HepG2 (cell line): ENCODE measurements at regions not wholly inside any gene's neighbourhood (a gene's known extent, or its start where the extent isn't known, plus 50 kb on each side); places are given as distances from the start of the nearest gene placed in this dataset.

Experiments
- ATAC-seq: fragments of 200-7000 bp; cut with Tn5 transposase; 3 replicates; pipeline ENCODE4 v1.9.1; 2020; ENCODE audit warnings: mild to moderate bottlenecking, moderate library complexity
- BruUV-seq: library from RNA; stranded (reverse); fragments of 400-500 nt; replicated peaks from 2 replicates; lab custom pipeline; 2021; lab: Mats Ljungman, UMichigan
- CTCF ChIA-PET: fragments of 300-600 bp; formaldehyde crosslinking; extraction: SDS; loops from one replicate; lab custom pipeline; 2021; ENCODE audit warnings: low total read pairs, inconsistent platforms, low intra/inter-chr PET ratio; lab: Yijun Ruan, JAX
- POLR2A ChIA-PET: fragments of 350-600 bp; sonication (Branson Sonifier 250); formaldehyde crosslinking; loops from one replicate; lab custom pipeline; 2020; ENCODE audit warnings: antibody characterized with exemption, inconsistent platforms; lab: Yijun Ruan, JAX
- DNase-seq: peaks from one replicate; pipeline ENCODE4 v3.0.0-alpha.2; 2015; ENCODE audit warnings: low spot score
- FAIRE-seq: peaks from 3 replicates; lab custom pipeline; 2011; peaks lifted over from hg19 to GRCh38; lab: Jason Lieb, UNC
- H2AFZ ChIP-seq: one replicate; pipeline ENCODE4 v1.6.1; 2011; ENCODE audit warnings: low read length, inconsistent platforms
- H3K27ac ChIP-seq: fragments of 300-600 bp; 3 replicates; pipeline ENCODE4 v1.8.0; 2011; ENCODE audit warnings: mixed run types, mild to moderate bottlenecking, mixed read lengths, low read length, inconsistent platforms; ENCODE audit not compliant: insufficient read depth; ENCODE audit errors: extremely low read length
- H3K27me3 ChIP-seq, 2 experiments: fragments of 200-600 bp in 1 of 2; 2 replicates in 1 of 2; 3 replicates in 1 of 2; pipeline versions ENCODE4 v1.6.0 to v1.8.0; 2011; ENCODE audit warnings: low read length in 2 of 2, mild to moderate bottlenecking in 2 of 2, moderate library complexity in 2 of 2, inconsistent platforms in 1 of 2; ENCODE audit not compliant: insufficient read depth in 2 of 2, control insufficient read depth in 1 of 2
- H3K36me3 ChIP-seq, 2 experiments: fragments of 200-600 bp in 1 of 2; replicated peaks in 1 of 2; 2 replicates in 1 of 2; 3 replicates in 1 of 2; pipeline versions ENCODE4 v1.5.1 to v1.8.0; 2011; ENCODE audit warnings: low read length in 2 of 2, inconsistent platforms in 1 of 2; ENCODE audit not compliant: insufficient read depth in 2 of 2, control insufficient read depth in 1 of 2
- H3K4me1 ChIP-seq: 2 replicates; pipeline ENCODE4 v1.5.1; 2012; ENCODE audit warnings: low read length, inconsistent platforms; ENCODE audit not compliant: insufficient read depth
- H3K4me2 ChIP-seq: 2 replicates; pipeline ENCODE4 v1.6.0; 2011; ENCODE audit warnings: low read depth, low read length, inconsistent platforms
- H3K4me3 ChIP-seq, 3 experiments: fragments of 200-600 bp in 1 of 3; sonication (generic), shearing (Covaris generic) in 1 of 3; replicated peaks in 1 of 3; 2 replicates each; pipeline ENCODE4 v1.5.1; 2011 to 2016; ENCODE audit warnings: low read length in 3 of 3, inconsistent platforms in 2 of 3, low read depth in 2 of 3, mild to moderate bottlenecking in 2 of 3, control low read depth in 1 of 3, mixed read lengths in 1 of 3; ENCODE audit not compliant: insufficient read depth in 1 of 3
- H3K79me2 ChIP-seq: one replicate; pipeline ENCODE4 v1.6.1; 2011; ENCODE audit warnings: low read length, inconsistent platforms; ENCODE audit not compliant: insufficient read depth
- H3K9ac ChIP-seq: 2 replicates; pipeline ENCODE4 v1.6.0; 2011; ENCODE audit warnings: mild to moderate bottlenecking, low read depth, low read length, inconsistent platforms; ENCODE audit not compliant: insufficient read depth
- H3K9me3 ChIP-seq: 2 replicates; pipeline ENCODE4 v1.5.1; 2012; ENCODE audit warnings: mild to moderate bottlenecking, low read length
- H4K20me1 ChIP-seq: 2 replicates; pipeline ENCODE4 v1.6.0; 2011; ENCODE audit warnings: inconsistent platforms, mild to moderate bottlenecking, low read length, moderate library complexity; ENCODE audit not compliant: insufficient read depth
- BCL6 ChIP-seq: IDR thresholded peaks from 2 replicates; pipeline ENCODE4 v1.6.1; 2016; ENCODE audit warnings: missing genetic modification reagents, missing compliant biosample characterization
- ISX ChIP-seq: sonication (generic); formaldehyde crosslinking; conservative IDR thresholded peaks from 2 replicates; pipeline ENCODE4 v1.5.0; 2020; ENCODE audit warnings: missing genetic modification reagents
- KDM2A ChIP-seq: sonication (generic); formaldehyde crosslinking; IDR thresholded peaks from 2 replicates; pipeline ENCODE4 v1.4.0; 2020; ENCODE audit warnings: low read depth, missing genetic modification reagents, borderline replicate concordance
- NFKBIZ ChIP-seq: IDR thresholded peaks from 2 replicates; pipeline ENCODE4 v1.6.1; 2018; ENCODE audit warnings: missing genetic modification reagents, missing compliant biosample characterization
- SP4 ChIP-seq: sonication (generic); formaldehyde crosslinking; IDR thresholded peaks from 2 replicates; pipeline ENCODE4 v1.8.1; 2023; ENCODE audit warnings: mild to moderate bottlenecking, missing genetic modification reagents
- XBP1 ChIP-seq: sonication (generic); formaldehyde crosslinking; IDR thresholded peaks from 2 replicates; pipeline ENCODE4 v1.5.0; 2020; ENCODE audit warnings: missing genetic modification reagents
- ZBTB7A ChIP-seq: sonication (generic); formaldehyde crosslinking; IDR thresholded peaks from 2 replicates; pipeline ENCODE4 v1.8.0; 2022; ENCODE audit warnings: mild to moderate bottlenecking, missing genetic modification reagents
- ZNF101 ChIP-seq: sonication (generic); formaldehyde crosslinking; IDR thresholded peaks from 2 replicates; pipeline ENCODE4 v1.4.0; 2020; ENCODE audit warnings: mild to moderate bottlenecking, low read depth, missing genetic modification reagents, borderline replicate concordance
- ZNF317 ChIP-seq: sonication (generic); formaldehyde crosslinking; IDR thresholded peaks from 2 replicates; pipeline ENCODE4 v1.5.0; 2020; ENCODE audit warnings: mild to moderate bottlenecking, missing genetic modification reagents
- ZNF382 ChIP-seq: sonication (generic); formaldehyde crosslinking; IDR thresholded peaks from 2 replicates; pipeline ENCODE4 v1.5.0; 2020; ENCODE audit warnings: missing genetic modification reagents, mild to moderate bottlenecking, borderline replicate concordance
- in situ Hi-C: cut with HindIII; loops from 2 replicates; pipeline ENCODE4 v1.10.0; 2017; ENCODE audit warnings: low pct_unique_long_range_greater_than_20kb; ENCODE audit not compliant: extremely low pct_ligation_motif_present
- intact Hi-C: fragments of 100-400 bp; cut with micrococcal nuclease; formaldehyde crosslinking; loops from one replicate; pipeline ENCODE4 v1.10.0; 2022; ENCODE audit not compliant: unreplicated experiment
- TF ChIP-seq, protein P1 (sequence below): IDR thresholded peaks from 2 replicates; pipeline ENCODE4 v1.6.1; 2016; ENCODE audit warnings: low read depth, borderline replicate concordance
- TF ChIP-seq, protein P2 (sequence below): sonication (generic); formaldehyde crosslinking; IDR thresholded peaks from 2 replicates; pipeline ENCODE4 v1.4.0; 2020; ENCODE audit warnings: missing genetic modification reagents
- TF ChIP-seq, protein P3 (sequence below): sonication (generic); formaldehyde crosslinking; IDR thresholded peaks from 2 replicates; pipeline ENCODE4 v1.8.0; 2022; ENCODE audit warnings: missing genetic modification reagents, mild to moderate bottlenecking, inconsistent platforms, borderline replicate concordance
- TF ChIP-seq, protein P4 (sequence below): sonication (generic); formaldehyde crosslinking; IDR thresholded peaks from 2 replicates; pipeline ENCODE4 v1.4.0; 2020; ENCODE audit warnings: mild to moderate bottlenecking, low read depth, missing genetic modification reagents

DNA sequence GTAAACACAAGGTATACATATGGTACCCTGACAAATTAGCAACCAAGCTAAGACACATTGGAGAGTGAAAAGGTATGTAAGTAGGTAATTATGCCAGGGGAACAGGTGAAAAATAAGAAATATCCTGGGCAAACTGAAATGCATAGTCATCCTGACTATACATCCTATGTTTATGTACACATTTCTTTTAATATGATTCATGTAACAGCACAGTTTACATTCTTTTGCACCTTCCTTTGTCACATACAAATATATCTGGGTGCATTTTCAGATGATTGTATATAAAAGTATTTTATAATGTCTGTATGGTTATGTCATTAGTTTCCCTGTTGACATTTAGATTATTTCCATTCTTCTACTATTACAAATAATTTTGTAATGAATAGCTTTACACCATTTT, 1146.9 kb downstream of the EFNA5 start:
- H3K4me3 ChIP-seq: no peak overlapping the region
- CTCF ChIA-PET: no interaction called here
- BruUV-seq: no TSS peak
- no peak overlapping the region for H2AFZ ChIP-seq
- no peak for TF ChIP-seq KDM2A (CRISPR knock-in tag)
- TF ChIP-seq ZNF101: no peak
- TF ChIP-seq, protein P1, sequence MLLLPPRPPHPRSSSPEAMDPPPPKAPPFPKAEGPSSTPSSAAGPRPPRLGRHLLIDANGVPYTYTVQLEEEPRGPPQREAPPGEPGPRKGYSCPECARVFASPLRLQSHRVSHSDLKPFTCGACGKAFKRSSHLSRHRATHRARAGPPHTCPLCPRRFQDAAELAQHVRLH (CRISPR knock-in tag): no peak
- no peak for TF ChIP-seq ZBTB7A (CRISPR knock-in tag)
- TF ChIP-seq, protein P2, sequence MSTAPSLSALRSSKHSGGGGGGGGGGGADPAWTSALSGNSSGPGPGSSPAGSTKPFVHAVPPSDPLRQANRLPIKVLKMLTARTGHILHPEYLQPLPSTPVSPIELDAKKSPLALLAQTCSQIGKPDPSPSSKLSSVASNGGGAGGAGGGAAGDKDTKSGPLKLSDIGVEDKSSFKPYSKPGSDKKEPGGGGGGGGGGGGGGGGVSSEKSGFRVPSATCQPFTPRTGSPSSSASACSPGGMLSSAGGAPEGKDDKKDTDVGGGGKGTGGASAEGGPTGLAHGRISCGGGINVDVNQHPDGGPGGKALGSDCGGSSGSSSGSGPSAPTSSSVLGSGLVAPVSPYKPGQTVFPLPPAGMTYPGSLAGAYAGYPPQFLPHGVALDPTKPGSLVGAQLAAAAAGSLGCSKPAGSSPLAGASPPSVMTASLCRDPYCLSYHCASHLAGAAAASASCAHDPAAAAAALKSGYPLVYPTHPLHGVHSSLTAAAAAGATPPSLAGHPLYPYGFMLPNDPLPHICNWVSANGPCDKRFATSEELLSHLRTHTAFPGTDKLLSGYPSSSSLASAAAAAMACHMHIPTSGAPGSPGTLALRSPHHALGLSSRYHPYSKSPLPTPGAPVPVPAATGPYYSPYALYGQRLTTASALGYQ (CRISPR knock-in tag): no peak
- TF ChIP-seq NFKBIZ (CRISPR knock-in tag): no peak
- TF ChIP-seq, protein P3, sequence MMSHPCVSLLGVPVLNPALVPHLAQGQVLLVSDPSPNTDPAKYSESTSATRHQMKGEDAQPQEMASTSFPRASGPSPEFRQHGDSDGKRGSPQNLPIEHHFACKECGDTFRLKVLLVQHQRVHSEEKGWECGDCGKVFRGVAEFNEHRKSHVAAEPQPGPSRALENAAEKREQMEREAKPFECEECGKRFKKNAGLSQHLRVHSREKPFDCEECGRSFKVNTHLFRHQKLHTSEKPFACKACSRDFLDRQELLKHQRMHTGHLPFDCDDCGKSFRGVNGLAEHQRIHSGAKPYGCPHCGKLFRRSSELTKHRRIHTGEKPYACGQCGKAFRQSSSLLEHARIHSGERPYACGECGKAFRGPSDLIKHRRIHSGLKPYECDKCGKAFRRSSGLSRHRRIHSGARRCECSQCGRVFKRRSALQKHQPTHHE (CRISPR knock-in tag): no peak
- TF ChIP-seq BCL6 (CRISPR knock-in tag): no peak
- TF ChIP-seq, protein P4, sequence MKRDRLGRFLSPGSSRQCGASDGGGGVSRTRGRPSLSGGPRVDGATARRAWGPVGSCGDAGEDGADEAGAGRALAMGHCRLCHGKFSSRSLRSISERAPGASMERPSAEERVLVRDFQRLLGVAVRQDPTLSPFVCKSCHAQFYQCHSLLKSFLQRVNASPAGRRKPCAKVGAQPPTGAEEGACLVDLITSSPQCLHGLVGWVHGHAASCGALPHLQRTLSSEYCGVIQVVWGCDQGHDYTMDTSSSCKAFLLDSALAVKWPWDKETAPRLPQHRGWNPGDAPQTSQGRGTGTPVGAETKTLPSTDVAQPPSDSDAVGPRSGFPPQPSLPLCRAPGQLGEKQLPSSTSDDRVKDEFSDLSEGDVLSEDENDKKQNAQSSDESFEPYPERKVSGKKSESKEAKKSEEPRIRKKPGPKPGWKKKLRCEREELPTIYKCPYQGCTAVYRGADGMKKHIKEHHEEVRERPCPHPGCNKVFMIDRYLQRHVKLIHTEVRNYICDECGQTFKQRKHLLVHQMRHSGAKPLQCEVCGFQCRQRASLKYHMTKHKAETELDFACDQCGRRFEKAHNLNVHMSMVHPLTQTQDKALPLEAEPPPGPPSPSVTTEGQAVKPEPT (CRISPR knock-in tag): no peak
- no peak for TF ChIP-seq XBP1 (CRISPR knock-in tag)
- no peak for TF ChIP-seq SP4 (CRISPR knock-in tag)
- TF ChIP-seq ZNF382: no peak
- no peak for TF ChIP-seq ISX (CRISPR knock-in tag)
- no peak for TF ChIP-seq ZNF317
- H3K79me2 ChIP-seq: no peaks in the 10 kb centered on the region
- intact Hi-C loops (no loop called here), in situ Hi-C loops (no loop called here)
- no peak overlapping the region for H3K27ac ChIP-seq
- no peak for FAIRE-seq
- no peaks in the 10 kb centered on the region for H3K27me3 ChIP-seq
- H3K4me1 ChIP-seq: no peaks in the 10 kb centered on the region
- no peaks in the 10 kb centered on the region for H4K20me1 ChIP-seq
- DNase-seq: no peak
- H3K9ac ChIP-seq: no peak overlapping the region
- H3K36me3 ChIP-seq: no peaks in the 10 kb centered on the region
- no peak for ATAC-seq
- H3K9me3 ChIP-seq: no peaks in the 10 kb centered on the region
- H3K4me2 ChIP-seq: no peak overlapping the region
- POLR2A ChIA-PET: no interaction called here
